Inferior parietal cortex (tissue), 1 donor: ENCODE measurements at regions not wholly inside any gene's neighbourhood (a gene's known extent, or its start where the extent isn't known, plus 50 kb on each side); places are given as distances from the start of the nearest gene placed in this dataset.
"Not testable (repeated sequence)": the region's sequence is repeated elsewhere in the genome, so short reads cannot be mapped to it uniquely, and the experiment has no call there.

Experiments
- DNase-seq: peaks from one replicate; pipeline ENCODE4 v3.0.0-alpha.2; 2016; ENCODE audit errors: extremely low spot score

DNA sequence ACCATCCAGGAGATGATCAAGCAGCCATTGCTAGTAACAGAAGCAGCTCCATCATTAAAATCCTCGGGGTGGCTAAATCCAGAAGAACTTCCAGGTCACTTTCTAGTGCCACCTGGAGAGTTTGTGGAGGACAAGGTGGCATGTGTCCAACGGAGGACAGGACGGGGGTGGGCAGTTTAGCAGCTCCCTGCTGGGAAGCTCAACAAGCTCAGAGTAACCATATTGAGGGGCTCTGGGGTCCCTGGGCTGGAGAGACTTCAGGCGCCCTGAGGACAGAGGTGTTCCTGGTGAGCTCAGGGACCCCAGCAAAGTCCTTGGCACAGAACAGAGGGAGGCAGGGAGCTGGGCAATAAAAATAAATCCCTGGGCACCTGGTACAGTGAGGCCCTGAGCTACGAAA lies 140.0 kb upstream of the FHL2 start:
- DNase-seq: no peak

GRCh38 chr2:105537920-105538319 lies 139.1 kb upstream of the FHL2 start:
- DNase-seq: no peak

GRCh38 chr2:105537466-105537865 lies 138.6 kb upstream of the FHL2 start:
- DNase-seq: no peak

- no peak for DNase-seq
These were observed 137.3 kb upstream of the FHL2 start for GRCh38 chr2:105536175-105536574.

DNA sequence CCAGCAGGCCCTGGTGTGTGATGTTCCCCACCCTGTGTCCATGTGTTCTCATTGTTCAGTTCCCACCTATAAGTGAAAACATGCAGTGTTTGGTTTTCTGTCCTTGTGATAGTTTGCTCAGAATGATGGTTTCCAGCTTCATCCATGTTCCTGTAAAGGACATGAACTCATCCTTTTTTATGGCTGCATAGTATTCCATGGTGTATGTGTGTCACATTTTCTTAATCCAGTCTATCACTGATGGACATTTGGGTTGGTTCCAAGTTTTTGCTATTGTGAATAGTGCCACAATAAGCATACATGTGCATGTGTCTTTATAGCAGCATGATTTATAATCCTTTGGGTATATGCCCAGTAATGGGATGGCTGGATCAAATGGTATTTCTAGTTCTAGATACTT lies 130.4 kb upstream of the FHL2 start:
- not testable (repeated sequence) for DNase-seq

DNA sequence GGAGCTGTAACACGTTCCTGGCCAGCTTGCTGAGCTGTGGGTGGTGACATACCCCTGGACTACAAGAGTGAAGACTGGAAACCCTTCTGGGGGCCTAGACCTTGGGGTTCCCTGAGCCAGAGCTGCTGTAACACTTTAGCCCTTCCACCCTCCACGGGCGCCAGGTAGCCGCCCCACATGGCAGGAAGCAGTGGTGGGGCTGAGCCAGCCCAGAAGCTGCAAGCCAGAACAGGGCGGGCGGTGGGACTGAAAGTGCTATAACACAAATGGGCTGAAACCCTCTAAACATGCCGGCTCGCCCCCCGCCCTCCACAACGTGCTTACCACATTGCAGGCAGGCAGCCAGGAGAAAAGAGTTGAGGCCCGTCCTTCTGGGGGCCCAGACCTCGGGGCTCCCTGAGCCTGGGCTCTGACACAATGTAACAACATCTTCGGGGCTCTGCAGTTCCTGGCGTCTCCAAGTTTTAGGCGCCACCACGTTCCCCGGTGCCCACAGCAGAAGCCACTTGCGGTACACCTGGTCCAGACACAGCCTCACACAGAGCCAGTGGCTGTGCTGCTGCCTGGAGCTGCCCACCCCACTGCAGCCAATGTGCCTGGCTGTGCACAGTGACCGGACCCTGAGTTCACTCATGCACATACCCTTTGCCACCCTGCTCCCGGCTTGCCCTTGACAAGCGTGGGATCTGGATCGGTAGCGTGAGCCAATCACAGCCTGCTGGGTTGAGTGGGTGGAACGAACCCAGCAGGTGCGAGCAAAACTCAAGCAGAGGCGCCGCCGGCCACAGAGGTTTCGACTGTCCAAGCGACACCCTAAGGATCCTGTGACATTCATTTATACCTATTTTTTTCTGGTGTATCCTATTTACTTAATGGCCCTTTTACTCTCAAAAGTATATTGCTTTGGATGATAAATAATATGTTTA lies 127.4 kb upstream of the FHL2 start:
- no peak for DNase-seq

DNA sequence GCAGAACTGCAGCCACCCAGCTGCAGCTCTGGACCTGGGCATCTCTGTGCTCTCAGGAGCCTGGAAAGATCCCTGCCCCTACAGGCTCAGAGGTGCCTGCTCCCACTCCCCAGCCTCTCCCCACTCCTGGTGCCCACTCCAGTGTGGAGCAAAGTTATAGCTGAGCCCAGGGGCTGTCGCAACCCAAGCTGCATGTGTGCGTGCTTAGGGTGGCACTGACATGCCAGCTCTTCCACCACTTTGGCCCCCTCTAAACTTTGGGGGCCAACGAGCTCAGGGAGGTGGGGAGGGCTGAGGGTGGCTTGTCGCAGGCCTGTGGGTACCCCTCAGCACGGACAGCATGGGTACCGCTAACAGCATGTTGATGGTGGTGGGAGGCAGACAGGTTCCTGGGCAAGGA lies 126.3 kb upstream of the FHL2 start:
- no peak for DNase-seq

GRCh38 chr2:105522645-105523044 lies 123.8 kb upstream of the FHL2 start:
- no peak for DNase-seq

GRCh38 chr2:105521616-105522015 lies 122.8 kb upstream of the FHL2 start:
- no peak for DNase-seq

GRCh38 chr2:105521176-105521575 lies 122.3 kb upstream of the FHL2 start:
- peak; percentile 68 for DNase-seq

DNA sequence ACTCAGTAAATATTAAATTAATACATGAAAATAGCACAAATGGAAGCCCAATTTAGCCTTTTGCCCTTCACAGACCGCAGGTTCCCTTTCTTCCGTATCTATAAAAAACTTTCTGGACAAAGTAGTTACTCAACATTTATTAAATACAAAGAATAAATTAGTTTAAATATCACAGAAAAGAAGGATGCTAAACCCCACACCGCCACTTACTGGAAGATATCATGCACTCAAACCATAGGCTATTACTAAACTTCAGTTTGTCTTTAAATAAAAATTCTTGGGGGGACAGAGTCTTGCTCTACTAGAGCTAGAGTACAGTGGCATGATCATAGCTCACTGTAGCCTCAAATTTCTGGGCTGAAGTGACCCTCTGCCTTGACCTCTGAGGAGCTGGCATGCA lies 120.7 kb upstream of the FHL2 start:
- no peak for DNase-seq

DNA sequence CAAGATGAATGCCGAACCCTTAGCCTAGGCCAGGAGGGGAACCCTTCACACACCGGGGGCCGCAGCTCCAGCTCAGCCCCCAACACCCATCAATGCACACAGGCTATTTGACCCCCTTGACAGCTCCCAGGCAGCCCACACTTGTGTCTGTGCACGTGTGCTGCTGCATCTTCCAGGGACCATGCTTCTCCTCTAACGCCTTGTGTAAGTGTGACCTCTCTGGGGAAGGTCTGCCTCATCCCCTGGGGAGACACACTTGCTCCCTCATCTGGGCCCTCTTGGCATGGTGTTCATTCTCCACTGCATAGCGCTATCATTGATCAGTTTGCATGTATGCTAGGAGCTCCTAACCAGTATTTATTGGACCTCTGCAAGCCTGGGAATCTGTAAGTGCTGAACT lies 120.0 kb upstream of the FHL2 start:
- DNase-seq: no peak

- DNase-seq: no peak
These were observed 119.2 kb upstream of the FHL2 start for GRCh38 chr2:105517814-105518705.

- DNase-seq: no peak
These were observed 116.9 kb upstream of the FHL2 start for GRCh38 chr2:105515581-105516415.

GRCh38 chr2:105514576-105514975 lies 115.7 kb upstream of the FHL2 start:
- no peak for DNase-seq

GRCh38 chr2:105510761-105511528 lies 112.1 kb upstream of the FHL2 start:
- DNase-seq: no peak

- no peak for DNase-seq
These were observed 110.6 kb upstream of the FHL2 start for GRCh38 chr2:105509269-105510086.

DNA sequence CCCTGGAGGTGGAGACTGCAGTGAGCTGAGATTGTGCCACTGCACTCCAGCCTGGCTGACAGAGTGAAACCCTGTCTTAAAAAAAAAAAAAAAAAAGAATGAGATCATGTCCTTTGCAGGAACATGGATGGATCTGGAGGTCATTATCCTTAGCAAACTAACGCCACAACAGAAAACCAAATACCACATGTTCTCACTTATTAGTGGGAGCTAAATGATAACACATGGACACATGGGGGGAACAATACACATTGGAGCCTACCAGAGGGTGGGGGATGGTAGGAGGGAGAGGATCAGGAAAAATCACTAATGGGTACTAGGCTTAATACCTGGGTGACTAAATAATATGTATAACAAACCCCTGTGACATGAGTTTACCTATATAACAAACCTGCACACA lies 108.0 kb upstream of the FHL2 start:
- DNase-seq: not testable (repeated sequence)

- DNase-seq: no peak
These were observed 105.6 kb upstream of the FHL2 start for GRCh38 chr2:105504459-105504858.
